T47D (cell line): ENCODE measurements at regions not wholly inside any gene's neighbourhood (a gene's known extent, or its start where the extent isn't known, plus 50 kb on each side); places are given as distances from the start of the nearest gene placed in this dataset.
"Not testable (repeated sequence)": the region's sequence is repeated elsewhere in the genome, so short reads cannot be mapped to it uniquely, and the experiment has no call there.

Source experiments
- DNase-seq, 2 experiments: peaks; one replicate each; pipeline versions ENCODE4 v3.0.0 to v3.0.0-alpha.2; 2011 to 2012; ENCODE audit warnings: low read depth in 1 of 2, low spot score in 1 of 2
- JUND ChIP-seq: IDR thresholded peaks from 2 replicates; pipeline ENCODE4 v1.6.1; 2012; ENCODE audit warnings: low read depth
- in situ Hi-C: cut with HindIII; loops from 2 replicates; pipeline ENCODE4 v1.10.0; 2016; ENCODE audit warnings: low sequenced_read_pairs, low pct_unique_long_range_greater_than_20kb

DNA sequence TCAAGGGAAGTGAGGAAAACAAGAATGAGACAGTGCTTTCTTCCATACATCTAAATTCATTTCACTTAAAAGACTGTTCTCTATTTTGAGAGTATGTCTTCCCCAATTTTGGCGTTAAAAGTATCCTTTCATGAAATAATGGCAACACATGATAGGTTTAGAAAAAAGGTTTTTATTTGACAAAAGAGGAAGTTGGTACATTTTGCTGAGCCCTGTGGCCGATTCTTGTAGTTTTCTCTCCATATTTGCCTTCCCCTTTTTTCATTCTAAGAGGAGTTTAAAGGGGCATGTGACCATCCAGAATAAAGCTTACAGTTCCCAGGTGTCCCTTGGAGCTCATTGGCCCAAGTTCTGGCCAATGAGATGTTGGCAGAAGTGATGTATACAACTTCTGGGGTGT lies 140.4 kb upstream of the KCNE2 start:
- DNase-seq = no peak
- in situ Hi-C loops = no loop called here
- no peak for TF ChIP-seq JUND

DNA sequence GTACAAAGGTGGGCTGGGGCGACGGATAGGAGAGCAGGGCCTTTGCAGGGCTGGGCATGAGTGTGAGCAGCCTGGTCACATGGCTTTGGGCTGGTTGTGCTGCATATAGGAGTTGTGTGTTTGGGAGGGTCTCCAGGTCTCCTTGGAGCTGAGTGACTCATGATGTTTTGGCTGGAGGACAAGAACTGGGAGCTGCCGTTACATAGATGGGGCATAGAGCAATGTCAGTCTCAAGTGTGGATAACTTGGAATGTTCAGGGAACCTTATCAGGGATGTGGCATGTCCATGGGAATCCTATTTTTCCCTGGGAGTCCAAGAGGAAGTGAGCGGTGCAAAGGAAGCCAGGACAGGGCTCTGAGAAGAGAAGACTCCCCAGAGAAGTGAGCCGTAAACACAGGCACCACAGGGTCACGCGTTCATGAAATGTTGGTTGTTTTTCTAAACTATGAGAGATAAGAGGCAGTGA lies 136.4 kb upstream of the KCNE2 start:
- in situ Hi-C loops = no loop called here
- TF ChIP-seq JUND = no peak
- no peak for DNase-seq

DNA sequence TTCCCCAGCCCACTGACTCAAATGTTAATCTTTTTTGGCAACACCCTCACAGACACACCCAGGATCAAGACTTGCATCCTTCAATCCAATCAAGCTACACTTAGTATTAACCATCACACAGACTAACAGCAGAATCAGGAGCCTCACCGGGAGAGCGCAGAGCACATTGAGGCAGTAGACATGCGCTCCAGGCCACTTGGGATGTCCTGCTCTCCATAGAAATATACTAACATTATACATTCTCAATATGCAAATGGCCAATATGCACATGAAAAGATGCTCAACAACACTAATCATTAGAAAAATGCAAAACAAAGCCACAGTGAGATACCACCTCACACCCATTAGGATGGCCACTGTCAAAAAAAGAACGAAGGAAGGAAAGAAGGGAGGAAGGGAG lies 135.0 kb upstream of the KCNE2 start:
- DNase-seq = no peak
- in situ Hi-C loops = no loop called here
- TF ChIP-seq JUND = no peak

DNA sequence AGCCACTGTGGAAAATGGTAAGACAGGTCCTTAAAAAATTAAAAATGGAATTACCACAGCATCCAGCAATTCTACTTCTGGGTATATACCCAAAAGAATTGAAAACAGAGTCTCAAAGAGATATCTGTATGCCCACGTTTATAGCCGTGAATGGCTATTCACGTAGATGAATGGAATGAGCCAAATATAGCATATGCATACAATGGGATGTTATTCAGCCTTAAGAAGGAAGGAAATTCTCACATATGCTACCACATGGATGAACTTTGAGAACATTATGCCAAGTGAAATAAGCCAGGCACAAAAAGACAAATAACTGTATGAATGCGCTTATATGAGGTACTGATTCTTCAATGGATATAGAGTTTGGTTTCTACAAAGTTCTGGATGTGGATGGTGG lies 134.5 kb upstream of the KCNE2 start:
- in situ Hi-C loops = no loop called here
- DNase-seq = no peak
- no peak for TF ChIP-seq JUND

DNA sequence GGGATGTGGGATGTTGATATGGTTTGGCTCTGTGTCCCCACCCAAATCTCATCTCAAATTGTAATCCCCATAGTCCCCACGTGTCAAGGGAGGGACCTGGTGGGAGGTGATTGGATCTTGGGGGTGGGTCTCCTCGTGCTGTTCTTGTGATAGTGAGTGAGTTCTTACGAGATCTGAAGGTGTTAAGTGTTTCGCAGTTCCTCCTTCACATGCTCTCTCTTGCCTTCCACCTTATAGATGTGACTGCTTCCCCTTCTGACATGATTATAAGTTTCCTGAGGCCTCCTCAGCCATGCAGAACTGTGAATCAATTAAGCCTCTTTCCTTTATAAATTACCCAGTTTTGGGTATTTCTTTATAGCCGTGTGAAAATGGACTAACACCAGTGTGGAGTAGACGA lies 130.1 kb upstream of the KCNE2 start:
- in situ Hi-C loops, DNase-seq: not testable (repeated sequence)

DNA sequence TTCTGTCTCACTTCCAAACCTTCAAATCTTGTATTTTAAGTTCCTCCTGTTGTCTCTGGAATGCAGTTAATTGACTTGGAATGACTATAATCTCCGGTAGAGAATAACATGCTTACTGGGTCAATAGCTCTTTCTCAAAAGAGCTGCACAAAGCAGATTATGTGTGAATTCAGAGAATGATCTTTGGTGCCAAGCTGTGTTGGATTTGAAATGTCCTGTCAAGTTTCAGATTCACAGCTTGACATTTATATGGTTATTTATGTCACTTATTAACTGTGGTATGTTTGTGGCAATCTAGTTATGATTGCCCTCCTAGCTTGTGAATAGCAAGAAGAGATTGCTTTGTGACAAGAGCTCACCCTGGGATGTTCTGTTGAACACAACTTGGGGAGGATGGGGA lies 128.3 kb upstream of the KCNE2 start:
- no peak for DNase-seq
- TF ChIP-seq JUND = no peak
- in situ Hi-C loops = no loop called here

DNA sequence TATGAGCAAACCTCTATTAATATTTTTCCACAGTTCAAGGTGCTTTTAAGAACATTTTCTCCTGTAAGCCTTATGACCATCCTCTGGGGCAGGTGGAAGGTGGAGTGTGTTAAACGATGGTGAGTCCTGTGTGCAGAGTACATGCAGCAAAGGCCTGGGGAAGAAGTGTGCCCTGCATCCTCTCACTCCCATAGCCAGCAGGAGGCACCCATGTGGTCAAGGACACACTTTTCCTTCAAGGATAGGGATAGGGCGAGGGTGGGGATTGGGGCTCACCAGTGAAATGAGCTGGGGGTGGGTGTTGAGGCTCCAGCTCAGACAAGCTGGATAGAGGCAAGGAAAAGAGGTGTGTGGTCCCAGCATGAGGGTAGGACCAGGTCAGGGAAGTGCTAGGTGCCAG lies 120.8 kb upstream of the KCNE2 start:
- TF ChIP-seq JUND = no peak
- in situ Hi-C loops = no loop called here
- DNase-seq = no peak

DNA sequence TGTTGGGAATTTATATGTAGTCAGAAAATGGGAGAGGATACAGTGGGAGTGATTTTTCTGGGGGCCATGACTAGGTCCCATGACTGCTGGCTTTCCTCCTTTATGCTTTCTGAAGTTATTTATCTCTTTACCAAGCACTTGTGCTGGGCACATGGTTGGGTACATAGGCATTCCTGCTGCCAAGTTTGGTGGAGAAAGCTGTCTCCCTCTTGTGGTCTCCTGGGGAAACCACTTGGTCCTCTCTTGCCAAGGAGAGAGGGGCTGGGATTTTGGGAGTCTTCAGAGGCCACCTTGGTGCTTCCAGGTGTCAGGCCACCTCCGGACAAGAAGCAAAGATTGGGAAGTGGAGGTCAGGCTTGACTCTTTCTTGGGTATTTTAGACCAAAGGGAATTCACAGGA lies 120.2 kb upstream of the KCNE2 start:
- peak in 1 of 2 experiments; percentile 70 for DNase-seq
- no peak for TF ChIP-seq JUND
- in situ Hi-C loops = no loop called here

DNA sequence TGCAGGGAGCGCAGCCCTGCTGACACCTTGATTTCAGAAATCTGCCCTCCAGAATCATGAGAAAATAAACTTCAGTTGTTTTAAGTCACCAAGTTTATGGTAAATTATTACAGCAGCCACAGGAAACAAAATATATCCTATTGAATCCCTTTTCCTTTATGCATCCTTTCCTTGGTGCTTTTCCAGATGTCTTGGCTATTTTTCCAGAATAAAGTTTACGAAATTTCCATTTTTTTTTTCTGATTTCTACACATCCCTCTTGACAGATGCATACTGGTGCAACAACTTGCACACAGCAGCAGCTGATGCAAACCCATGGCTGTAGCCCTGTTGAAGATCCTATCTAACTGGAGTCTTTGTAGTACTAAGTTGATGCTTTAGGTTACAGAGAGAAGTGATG lies 111.1 kb upstream of the KCNE2 start:
- no peak for DNase-seq
- in situ Hi-C loops = no loop called here
- TF ChIP-seq JUND = no peak

DNA sequence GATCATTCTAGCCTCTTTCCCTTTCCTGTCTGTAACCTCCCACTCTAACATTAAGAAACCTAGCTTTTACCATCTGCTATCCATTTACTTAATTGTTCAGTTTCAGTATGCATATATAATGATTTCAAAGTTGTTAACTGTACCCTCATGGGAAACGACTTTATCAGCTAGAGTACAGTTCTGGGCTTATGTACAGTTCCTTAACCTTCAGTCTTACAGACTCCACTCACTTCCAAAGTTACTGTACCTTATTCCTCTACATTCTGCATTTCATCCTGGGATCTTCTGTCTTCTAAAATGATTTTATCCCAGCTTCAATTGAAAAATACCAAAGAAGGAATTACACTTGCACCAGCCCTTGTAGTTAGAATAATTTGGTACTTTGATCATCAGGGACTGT lies 108.7 kb upstream of the KCNE2 start:
- no peak for TF ChIP-seq JUND
- DNase-seq = no peak
- in situ Hi-C loops = no loop called here

DNA sequence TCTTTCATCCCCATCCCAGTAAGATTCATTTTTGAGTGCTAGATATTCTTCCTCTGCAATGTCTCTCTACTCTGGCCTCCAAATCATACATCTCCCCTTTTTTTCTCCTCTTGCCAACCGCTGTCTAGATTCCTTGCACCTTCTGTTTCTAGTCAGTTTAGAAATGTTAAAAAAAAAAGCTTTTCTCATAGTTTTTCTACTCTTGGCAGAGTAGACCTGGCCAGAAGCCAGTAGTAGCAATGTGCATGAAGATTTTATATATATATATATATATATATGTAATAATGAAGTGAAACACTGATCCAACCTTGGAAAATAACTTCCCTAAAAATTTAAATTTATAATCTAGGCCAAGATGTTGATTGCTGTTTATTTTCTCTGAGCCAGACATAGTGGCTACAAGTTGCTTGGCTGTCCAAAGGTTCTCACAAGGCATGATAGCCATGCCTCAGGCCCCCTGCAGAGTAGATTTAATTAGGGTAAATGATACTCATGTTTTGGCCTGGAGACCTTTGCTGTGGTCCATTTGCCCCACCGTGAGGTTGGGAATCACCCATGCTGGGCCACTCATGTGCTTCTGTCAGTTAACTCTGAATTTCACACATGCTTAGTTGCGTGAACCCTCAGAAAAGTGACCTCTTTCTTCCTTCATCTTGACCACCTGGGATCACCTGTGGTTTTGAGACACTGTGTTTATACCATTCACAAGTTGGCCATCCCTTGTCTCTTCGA lies 103.4 kb upstream of the KCNE2 start:
- no peak for DNase-seq
- no peak for TF ChIP-seq JUND
- in situ Hi-C loops = no loop called here

DNA sequence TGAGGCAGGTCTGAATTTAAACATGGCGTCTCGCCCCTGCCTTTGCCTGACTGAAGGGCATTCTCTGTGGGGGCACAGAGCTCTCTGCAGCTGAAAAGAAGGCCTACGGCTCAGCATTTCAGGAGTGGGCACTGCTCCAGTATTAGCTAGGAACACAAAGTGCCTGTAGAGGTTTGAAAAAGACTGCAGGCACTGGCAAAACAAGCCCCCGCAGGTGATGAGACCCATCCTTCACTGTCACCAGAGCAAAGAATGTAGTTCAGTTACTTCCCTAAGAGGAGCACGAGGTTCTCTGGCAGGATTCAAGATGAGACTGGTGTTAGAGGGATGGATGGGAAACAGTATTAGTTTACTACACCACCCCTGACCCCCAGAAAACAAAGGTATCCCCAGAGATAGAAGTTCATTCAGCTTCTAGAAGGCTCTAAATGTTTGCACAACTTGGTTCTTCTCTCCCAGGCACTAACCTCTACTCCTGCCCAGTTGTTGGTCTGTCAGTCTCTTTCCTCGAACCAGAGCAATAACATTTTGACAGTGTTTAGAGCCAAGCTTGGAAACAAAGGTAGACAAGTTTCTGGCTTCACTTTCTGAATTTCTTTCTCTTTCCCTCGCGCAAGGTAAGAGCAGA lies 101.9 kb upstream of the KCNE2 start:
- in situ Hi-C loops = no loop called here
- DNase-seq = no peak
- no peak for TF ChIP-seq JUND

DNA sequence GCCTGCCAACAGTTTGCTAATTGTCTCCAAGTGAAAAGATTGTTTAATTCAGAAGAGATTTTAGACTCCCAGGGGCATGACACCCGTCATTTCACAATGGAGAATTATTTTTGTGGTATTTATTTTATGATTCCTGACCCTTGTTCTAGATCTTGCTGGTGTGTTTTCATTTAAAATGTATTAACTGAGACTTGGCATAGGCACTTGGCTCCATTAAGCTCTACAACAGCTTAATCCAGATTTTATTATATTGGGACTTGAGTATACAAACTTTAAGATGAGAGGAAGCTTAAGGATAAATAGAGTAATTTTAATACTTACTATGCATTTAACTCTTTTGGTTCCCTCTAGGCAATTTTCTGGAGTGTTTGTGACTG lies 101.3 kb upstream of the KCNE2 start:
- TF ChIP-seq JUND = no peak
- in situ Hi-C loops = no loop called here

DNA sequence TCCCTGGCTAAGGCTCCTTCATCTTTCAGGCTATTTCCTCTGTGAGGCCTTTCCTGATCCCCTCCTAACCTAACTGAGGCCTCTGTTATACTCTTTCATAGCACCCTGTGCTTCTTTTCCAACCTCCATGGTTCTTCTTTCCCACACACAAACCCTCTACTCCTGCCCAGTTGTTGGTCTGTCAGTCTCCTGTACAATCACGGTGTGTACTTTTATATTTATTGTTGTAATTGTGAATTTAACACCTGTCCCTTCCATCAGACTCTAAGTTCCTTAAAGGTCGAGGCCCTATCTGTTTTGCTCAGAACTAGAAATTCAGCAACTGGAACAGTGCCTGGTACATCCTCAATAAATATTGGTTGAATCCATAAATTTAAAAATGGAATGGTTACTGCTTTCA lies 100.2 kb upstream of the KCNE2 start:
- no peak for TF ChIP-seq JUND
- DNase-seq = no peak
- in situ Hi-C loops = no loop called here

More for the DNA sequence above, 101.3 kb upstream of the KCNE2 start:
- peak in 1 of 2 experiments; percentile 7 for DNase-seq
